GM12878 (cell line): ENCODE measurements at regions not wholly inside any gene's neighbourhood (a gene's known extent, or its start where the extent isn't known, plus 50 kb on each side); places are given as distances from the start of the nearest gene placed in this dataset.

Experiments
- ATF2 ChIP-seq: IDR thresholded peaks from 2 replicates; pipeline ENCODE4 v1.6.1; 2012; ENCODE audit warnings: low read length, inconsistent platforms
- BACH1 ChIP-seq: fragments of 450-650 bp; IDR thresholded peaks from 2 replicates; pipeline ENCODE4 v1.6.1; 2017; ENCODE audit warnings: mild to moderate bottlenecking, borderline replicate concordance
- BCL11A ChIP-seq: IDR thresholded peaks from 2 replicates; pipeline ENCODE4 v1.6.1; 2011; ENCODE audit warnings: low read depth, low read length
- BHLHE40 ChIP-seq, 2 experiments: fragments of 450-650 bp in 1 of 2; IDR thresholded peaks; 2 replicates each; pipeline ENCODE4 v1.6.1; 2011 to 2017; ENCODE audit warnings: low read depth in 2 of 2, borderline replicate concordance in 1 of 2, improper control_type of control experiment in 1 of 2, low read length in 1 of 2, mild to moderate bottlenecking in 1 of 2
- BRCA1 ChIP-seq: IDR thresholded peaks from 2 replicates; pipeline ENCODE4 v1.6.1; 2011; ENCODE audit warnings: low read depth, low read length, improper control_type of control experiment
- CBFB ChIP-seq: IDR thresholded peaks from 2 replicates; pipeline ENCODE4 v1.6.1; 2016; ENCODE audit warnings: antibody characterized with exemption, low read depth
- CHD1 ChIP-seq: IDR thresholded peaks from 2 replicates; pipeline ENCODE4 v1.6.1; 2012; ENCODE audit warnings: low read depth, low read length, improper control_type of control experiment
- EED ChIP-seq: sonication (generic); IDR thresholded peaks from 2 replicates; pipeline ENCODE4 v1.6.1; 2016; ENCODE audit warnings: antibody characterized with exemption, low read depth
- FOS ChIP-seq: IDR thresholded peaks from 3 replicates; pipeline ENCODE4 v1.6.1; 2011; ENCODE audit warnings: borderline replicate concordance; ENCODE audit not compliant: insufficient read length; ENCODE audit errors: extremely low read depth
- FOXK2 ChIP-seq: fragments of 450-650 bp; IDR thresholded peaks from 2 replicates; pipeline ENCODE4 v1.6.1; 2017; ENCODE audit warnings: mild to moderate bottlenecking, moderate library complexity
- JUNB ChIP-seq: IDR thresholded peaks from 2 replicates; pipeline ENCODE4 v1.6.1; 2016; ENCODE audit warnings: antibody characterized with exemption, mild to moderate bottlenecking
- POLR2A ChIP-seq: IDR thresholded peaks from 2 replicates; pipeline ENCODE4 v1.6.1; 2011; ENCODE audit warnings: low read depth, mild to moderate bottlenecking, low read length
- POLR2AphosphoS2 ChIP-seq: IDR thresholded peaks from 2 replicates; pipeline ENCODE4 v1.6.1; 2011; ENCODE audit warnings: low read depth, mild to moderate bottlenecking, low read length, improper control_type of control experiment, moderate library complexity
- RELB ChIP-seq: fragments of 450-650 bp; IDR thresholded peaks from 2 replicates; pipeline ENCODE4 v1.6.1; 2017; ENCODE audit warnings: low read depth, mild to moderate bottlenecking, moderate library complexity
- SMAD1 ChIP-seq: fragments of 450-650 bp; IDR thresholded peaks from 2 replicates; pipeline ENCODE4 v1.6.1; 2018; ENCODE audit warnings: mild to moderate bottlenecking, low read depth; ENCODE audit not compliant: partially characterized antibody
- SMC3 ChIP-seq: IDR thresholded peaks from 2 replicates; pipeline ENCODE4 v1.6.1; 2011; ENCODE audit warnings: low read length, improper control_type of control experiment, borderline replicate concordance
- TAF1 ChIP-seq: IDR thresholded peaks from 2 replicates; pipeline ENCODE4 v1.6.1; 2011; ENCODE audit warnings: mild to moderate bottlenecking, low read depth, low read length, borderline replicate concordance
- TCF3 ChIP-seq: IDR thresholded peaks from 2 replicates; pipeline ENCODE4 v1.6.1; 2012; ENCODE audit warnings: low read depth, mild to moderate bottlenecking, low read length, borderline replicate concordance; ENCODE audit not compliant: insufficient read depth
- TF ChIP-seq, protein P1 (sequence below): fragments of 150-350 bp; IDR thresholded peaks from 2 replicates; pipeline ENCODE4 v1.6.1; 2014; ENCODE audit warnings: mild to moderate bottlenecking, low read depth, low read length
- TF ChIP-seq, protein P2 (sequence below): IDR thresholded peaks from 2 replicates; pipeline ENCODE4 v1.6.1; 2011; ENCODE audit warnings: borderline replicate concordance, low read depth, mild to moderate bottlenecking, moderate library complexity, low read length; ENCODE audit not compliant: insufficient read depth, poor library complexity, severe bottlenecking
- TF ChIP-seq, protein P3 (sequence below): fragments of 450-650 bp; IDR thresholded peaks from 2 replicates; pipeline ENCODE4 v1.6.1; 2017; ENCODE audit warnings: mild to moderate bottlenecking, moderate library complexity

DNA sequence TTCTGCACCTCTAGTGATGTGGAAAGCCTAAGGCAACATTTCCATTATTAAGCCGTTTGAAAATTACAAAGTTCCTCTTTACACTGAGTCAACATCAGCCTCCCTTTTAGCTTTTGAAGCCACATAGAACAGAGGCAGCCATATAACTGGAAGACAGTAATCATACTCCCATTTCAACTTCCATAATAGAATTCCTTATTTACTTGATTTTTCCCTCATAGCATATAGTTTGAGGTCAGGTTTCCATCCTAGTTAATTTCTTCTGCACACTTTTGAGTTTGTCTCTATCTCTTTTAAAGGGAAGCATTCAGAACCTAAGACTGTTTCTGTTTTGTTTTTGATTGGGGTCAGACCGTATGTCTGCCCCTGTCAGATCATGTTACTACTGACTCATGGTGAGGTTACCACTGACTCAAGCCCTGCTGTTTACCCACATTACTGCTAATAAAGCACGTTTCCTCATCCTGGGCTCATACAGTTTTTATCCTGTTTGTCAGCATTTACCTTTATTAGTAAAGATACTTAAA is 161.0 kb downstream of the SLC38A4 start (continued):
- TF ChIP-seq, protein P1, sequence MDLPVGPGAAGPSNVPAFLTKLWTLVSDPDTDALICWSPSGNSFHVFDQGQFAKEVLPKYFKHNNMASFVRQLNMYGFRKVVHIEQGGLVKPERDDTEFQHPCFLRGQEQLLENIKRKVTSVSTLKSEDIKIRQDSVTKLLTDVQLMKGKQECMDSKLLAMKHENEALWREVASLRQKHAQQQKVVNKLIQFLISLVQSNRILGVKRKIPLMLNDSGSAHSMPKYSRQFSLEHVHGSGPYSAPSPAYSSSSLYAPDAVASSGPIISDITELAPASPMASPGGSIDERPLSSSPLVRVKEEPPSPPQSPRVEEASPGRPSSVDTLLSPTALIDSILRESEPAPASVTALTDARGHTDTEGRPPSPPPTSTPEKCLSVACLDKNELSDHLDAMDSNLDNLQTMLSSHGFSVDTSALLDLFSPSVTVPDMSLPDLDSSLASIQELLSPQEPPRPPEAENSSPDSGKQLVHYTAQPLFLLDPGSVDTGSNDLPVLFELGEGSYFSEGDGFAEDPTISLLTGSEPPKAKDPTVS: no peak
- TF ChIP-seq SMAD1: no peak
- TF ChIP-seq FOS: no peak
- no peak for TF ChIP-seq BRCA1
- peak in 1 of 2 experiments; percentile 47; a peak in 1 of 4 replicates for TF ChIP-seq BHLHE40 (IDR thresholded peaks at IDR 0.05; ENCODE audit: borderline replicate concordance in 1 of 2, low read depth in 2 of 2, low read length in 1 of 2)
- TF ChIP-seq BACH1: peak; percentile 31; the same call in 1 of the 2 replicates
- no peak for TF ChIP-seq FOXK2
- TF ChIP-seq, protein P2, sequence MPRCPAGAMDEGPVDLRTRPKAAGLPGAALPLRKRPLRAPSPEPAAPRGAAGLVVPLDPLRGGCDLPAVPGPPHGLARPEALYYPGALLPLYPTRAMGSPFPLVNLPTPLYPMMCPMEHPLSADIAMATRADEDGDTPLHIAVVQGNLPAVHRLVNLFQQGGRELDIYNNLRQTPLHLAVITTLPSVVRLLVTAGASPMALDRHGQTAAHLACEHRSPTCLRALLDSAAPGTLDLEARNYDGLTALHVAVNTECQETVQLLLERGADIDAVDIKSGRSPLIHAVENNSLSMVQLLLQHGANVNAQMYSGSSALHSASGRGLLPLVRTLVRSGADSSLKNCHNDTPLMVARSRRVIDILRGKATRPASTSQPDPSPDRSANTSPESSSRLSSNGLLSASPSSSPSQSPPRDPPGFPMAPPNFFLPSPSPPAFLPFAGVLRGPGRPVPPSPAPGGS: peak; percentile 31
- peak; percentile 34; the same call in 1 of the 2 replicates for TF ChIP-seq JUNB
- TF ChIP-seq CBFB: no peak
- no peak for TF ChIP-seq SMC3
- no peak for TF ChIP-seq POLR2AphosphoS2
- TF ChIP-seq EED: no peak
- TF ChIP-seq BCL11A: peak; percentile 21; the same call in 1 of the 2 replicates
- no peak for TF ChIP-seq TCF3
- 0 out of 2 replicates have a peak, but pooled peaks have one; percentile 27 for TF ChIP-seq RELB
- no peak for TF ChIP-seq POLR2A
- no peak for TF ChIP-seq TAF1
- no peak for TF ChIP-seq CHD1
- peak; percentile 41; the same call in 1 of the 2 replicates for TF ChIP-seq ATF2
- TF ChIP-seq, protein P3, sequence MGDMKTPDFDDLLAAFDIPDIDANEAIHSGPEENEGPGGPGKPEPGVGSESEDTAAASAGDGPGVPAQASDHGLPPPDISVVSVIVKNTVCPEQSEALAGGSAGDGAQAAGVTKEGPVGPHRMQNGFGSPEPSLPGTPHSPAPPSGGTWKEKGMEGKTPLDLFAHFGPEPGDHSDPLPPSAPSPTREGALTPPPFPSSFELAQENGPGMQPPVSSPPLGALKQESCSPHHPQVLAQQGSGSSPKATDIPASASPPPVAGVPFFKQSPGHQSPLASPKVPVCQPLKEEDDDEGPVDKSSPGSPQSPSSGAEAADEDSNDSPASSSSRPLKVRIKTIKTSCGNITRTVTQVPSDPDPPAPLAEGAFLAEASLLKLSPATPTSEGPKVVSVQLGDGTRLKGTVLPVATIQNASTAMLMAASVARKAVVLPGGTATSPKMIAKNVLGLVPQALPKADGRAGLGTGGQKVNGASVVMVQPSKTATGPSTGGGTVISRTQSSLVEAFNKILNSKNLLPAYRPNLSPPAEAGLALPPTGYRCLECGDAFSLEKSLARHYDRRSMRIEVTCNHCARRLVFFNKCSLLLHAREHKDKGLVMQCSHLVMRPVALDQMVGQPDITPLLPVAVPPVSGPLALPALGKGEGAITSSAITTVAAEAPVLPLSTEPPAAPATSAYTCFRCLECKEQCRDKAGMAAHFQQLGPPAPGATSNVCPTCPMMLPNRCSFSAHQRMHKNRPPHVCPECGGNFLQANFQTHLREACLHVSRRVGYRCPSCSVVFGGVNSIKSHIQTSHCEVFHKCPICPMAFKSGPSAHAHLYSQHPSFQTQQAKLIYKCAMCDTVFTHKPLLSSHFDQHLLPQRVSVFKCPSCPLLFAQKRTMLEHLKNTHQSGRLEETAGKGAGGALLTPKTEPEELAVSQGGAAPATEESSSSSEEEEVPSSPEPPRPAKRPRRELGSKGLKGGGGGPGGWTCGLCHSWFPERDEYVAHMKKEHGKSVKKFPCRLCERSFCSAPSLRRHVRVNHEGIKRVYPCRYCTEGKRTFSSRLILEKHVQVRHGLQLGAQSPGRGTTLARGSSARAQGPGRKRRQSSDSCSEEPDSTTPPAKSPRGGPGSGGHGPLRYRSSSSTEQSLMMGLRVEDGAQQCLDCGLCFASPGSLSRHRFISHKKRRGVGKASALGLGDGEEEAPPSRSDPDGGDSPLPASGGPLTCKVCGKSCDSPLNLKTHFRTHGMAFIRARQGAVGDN: peak; percentile 30; the same call in 1 of the 2 replicates
